Keratinocyte (primary cell): ENCODE measurements at regions not wholly inside any gene's neighbourhood (a gene's known extent, or its start where the extent isn't known, plus 50 kb on each side); places are given as distances from the start of the nearest gene placed in this dataset.
"Not testable (repeated sequence)": the region's sequence is repeated elsewhere in the genome, so short reads cannot be mapped to it uniquely, and the experiment has no call there.

Experiments used
- CTCF ChIP-seq, 3 experiments: IDR thresholded peaks in 1 of 3; conservative IDR thresholded peaks in 1 of 3; optimal IDR thresholded peaks in 1 of 3; 2 replicates in 2 of 3; 3 replicates in 1 of 3; pipeline versions ENCODE3 to v1.5.1; 2011; ENCODE audit warnings: low read length in 3 of 3, mild to moderate bottlenecking in 3 of 3, moderate library complexity in 2 of 3, control low read depth in 1 of 3, inconsistent platforms in 1 of 3; ENCODE audit not compliant: insufficient read depth in 2 of 3; ENCODE audit errors: extremely low read depth in 1 of 3
- EZH2 ChIP-seq: IDR thresholded peaks from one replicate; pipeline ENCODE4 v1.6.1; 2012; ENCODE audit warnings: inconsistent platforms, mild to moderate bottlenecking, low read length, moderate library complexity

DNA sequence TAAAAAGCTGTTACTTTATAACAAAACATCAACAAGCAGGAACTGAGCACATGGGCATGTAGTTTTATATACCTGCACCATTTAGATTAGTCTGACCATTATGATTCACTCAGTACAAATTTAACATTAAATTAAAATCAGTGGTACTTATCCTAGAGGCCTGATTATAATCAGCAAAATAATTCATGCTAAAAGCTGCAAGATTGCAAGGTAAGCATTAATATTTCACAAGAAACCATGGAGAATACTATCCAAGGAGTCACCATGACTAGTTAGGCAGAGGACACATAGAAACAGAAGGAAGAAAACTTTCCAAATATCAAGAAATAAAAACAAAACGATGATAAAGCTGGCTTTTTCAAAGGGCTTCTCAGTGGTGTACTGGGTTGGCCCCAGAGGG lies 297.5 kb downstream of the KLF13 start:
- not testable (repeated sequence) for TF ChIP-seq CTCF (optimal IDR thresholded peaks at IDR 0.05 in 1 of 3, IDR thresholded peaks at IDR 0.05 in 1 of 3, conservative IDR thresholded peaks at IDR 0.05 in 1 of 3; ENCODE audit: extremely low read depth in 1 of 3, insufficient read depth in 2 of 3, low read length in 3 of 3); EZH2
